Neural cell (in vitro differentiated cells): ENCODE measurements at regions not wholly inside any gene's neighbourhood (a gene's known extent, or its start where the extent isn't known, plus 50 kb on each side); places are given as distances from the start of the nearest gene placed in this dataset.

Experiments used
- H2AFZ ChIP-seq: fragments of 200-600, 300-800 bp; sonication (generic), shearing (Covaris generic); 2 replicates; pipeline ENCODE4 v1.6.0; 2014; ENCODE audit warnings: low read depth, mild to moderate bottlenecking, antibody characterized with exemption, low read length, moderate library complexity
- H3F3A ChIP-seq: fragments of 200-600 bp; shearing (Covaris generic); 2 replicates; pipeline ENCODE4 v1.6.1; 2016; ENCODE audit warnings: mild to moderate bottlenecking, moderate library complexity, mixed read lengths, antibody characterized with exemption, low read length; ENCODE audit not compliant: insufficient read depth, poor library complexity, severe bottlenecking
- H3K27ac ChIP-seq: fragments of 200-600, 300-800 bp; sonication (generic), shearing (Covaris generic); 2 replicates; pipeline ENCODE4 v1.5.1; 2014; ENCODE audit warnings: mild to moderate bottlenecking, low read length, moderate library complexity
- H3K27me3 ChIP-seq: fragments of 300-800, 200-600 bp; sonication (generic), shearing (Covaris generic); 2 replicates; pipeline ENCODE4 v1.6.0; 2014; ENCODE audit warnings: mild to moderate bottlenecking, low read depth, low read length, moderate library complexity; ENCODE audit not compliant: insufficient read depth
- H3K36me3 ChIP-seq: fragments of 300-800, 200-600 bp; sonication (generic), shearing (Covaris generic); 2 replicates; pipeline ENCODE4 v1.5.1; 2014; ENCODE audit warnings: mild to moderate bottlenecking, antibody characterized with exemption, low read length, moderate library complexity; ENCODE audit not compliant: insufficient read depth
- H3K4me2 ChIP-seq: fragments of 300-800, 200-600 bp; sonication (generic), shearing (Covaris generic); 2 replicates; pipeline ENCODE4 v1.6.0; 2014; ENCODE audit warnings: mild to moderate bottlenecking, low read length
- H3K4me3 ChIP-seq: fragments of 300-800, 200-600 bp; sonication (generic), shearing (Covaris generic); 2 replicates; pipeline ENCODE4 v1.5.1; 2014; ENCODE audit warnings: mild to moderate bottlenecking, low read length, moderate library complexity
- H3K79me2 ChIP-seq: fragments of 200-600 bp; shearing (Covaris generic); replicated peaks from 2 replicates; pipeline ENCODE4 v1.6.0; 2014; ENCODE audit warnings: mild to moderate bottlenecking, low read length, moderate library complexity; ENCODE audit not compliant: insufficient read depth
- H3K9ac ChIP-seq: fragments of 300-800, 200-600 bp; sonication (generic), shearing (Covaris generic); 2 replicates; pipeline ENCODE4 v1.6.1; 2016; ENCODE audit warnings: mild to moderate bottlenecking, low read length, mixed read lengths
- H3K9me2 ChIP-seq: fragments of 200-600 bp; shearing (Covaris generic); 2 replicates; pipeline ENCODE4 v1.6.1; 2016; ENCODE audit warnings: mild to moderate bottlenecking, low read length, mixed read lengths; ENCODE audit not compliant: insufficient read depth
- H3K9me3 ChIP-seq: fragments of 200-600, 300-800 bp; sonication (generic), shearing (Covaris generic); 2 replicates; pipeline ENCODE4 v1.6.1; 2016; ENCODE audit warnings: mild to moderate bottlenecking, mixed run types, low read length, moderate library complexity, mixed read lengths
- H4K20me1 ChIP-seq: fragments of 200-600 bp; shearing (Covaris generic); 2 replicates; pipeline ENCODE4 v1.6.1; 2016; ENCODE audit warnings: mild to moderate bottlenecking, mixed run types; ENCODE audit not compliant: insufficient read depth
- CTCF ChIP-seq: fragments of 450-650 bp; IDR thresholded peaks from 2 replicates; pipeline ENCODE4 v1.5.1; 2014; ENCODE audit warnings: antibody characterized with exemption, mild to moderate bottlenecking, moderate library complexity; ENCODE audit not compliant: poor library complexity, severe bottlenecking
- EP300 ChIP-seq: fragments of 450-650 bp; conservative IDR thresholded peaks from 2 replicates; pipeline ENCODE4 v1.6.1; 2014; ENCODE audit warnings: antibody characterized with exemption, mild to moderate bottlenecking, moderate library complexity; ENCODE audit not compliant: poor library complexity, severe bottlenecking
- EZH2 ChIP-seq: fragments of 200-600, 300-800 bp; shearing (Covaris generic), sonication (generic); IDR thresholded peaks from 2 replicates; pipeline ENCODE4 v1.6.1; 2014; ENCODE audit warnings: antibody characterized with exemption, low read length, borderline replicate concordance, mild to moderate bottlenecking; ENCODE audit not compliant: insufficient read depth, poor library complexity, severe bottlenecking
- MXI1 ChIP-seq: fragments of 450-650 bp; conservative IDR thresholded peaks from 2 replicates; pipeline ENCODE4 v1.6.1; 2014; ENCODE audit warnings: antibody characterized with exemption, mild to moderate bottlenecking; ENCODE audit not compliant: poor library complexity, severe bottlenecking
- POLR2AphosphoS5 ChIP-seq: IDR thresholded peaks from 2 replicates; pipeline ENCODE4 v1.6.1; 2012
- RAD21 ChIP-seq: fragments of 450-650 bp; conservative IDR thresholded peaks from 2 replicates; pipeline ENCODE4 v1.6.1; 2014; ENCODE audit warnings: antibody characterized with exemption, mild to moderate bottlenecking, moderate library complexity
- SMC3 ChIP-seq: fragments of 450-650 bp; conservative IDR thresholded peaks from 2 replicates; pipeline ENCODE4 v1.6.1; 2014; ENCODE audit warnings: antibody characterized with exemption, mild to moderate bottlenecking, moderate library complexity; ENCODE audit not compliant: poor library complexity
- TAF1 ChIP-seq: IDR thresholded peaks from 2 replicates; pipeline ENCODE4 v1.6.1; 2012; ENCODE audit warnings: low read depth
- TF ChIP-seq, protein P1 (sequence below): IDR thresholded peaks from 2 replicates; pipeline ENCODE4 v1.6.1; 2012; ENCODE audit warnings: borderline replicate concordance

- Histone ChIP-seq H3K79me2 (no peaks in the 10 kb centered on the region), H3K4me3 (no peak overlapping the region), H3F3A (no peaks in the 10 kb centered on the region), H3K9me2 (no peaks in the 10 kb centered on the region), H3K9me3 (no peaks in the 10 kb centered on the region), H3K36me3 (no peaks in the 10 kb centered on the region), H3K9ac (no peak overlapping the region), H3K27ac (no peak overlapping the region), H4K20me1 (no peaks in the 10 kb centered on the region), H3K4me2 (no peak overlapping the region), H2AFZ (no peak overlapping the region), H3K27me3 (no peaks in the 10 kb centered on the region)
- TF ChIP-seq RAD21, result no peak
- TF ChIP-seq, protein P1, sequence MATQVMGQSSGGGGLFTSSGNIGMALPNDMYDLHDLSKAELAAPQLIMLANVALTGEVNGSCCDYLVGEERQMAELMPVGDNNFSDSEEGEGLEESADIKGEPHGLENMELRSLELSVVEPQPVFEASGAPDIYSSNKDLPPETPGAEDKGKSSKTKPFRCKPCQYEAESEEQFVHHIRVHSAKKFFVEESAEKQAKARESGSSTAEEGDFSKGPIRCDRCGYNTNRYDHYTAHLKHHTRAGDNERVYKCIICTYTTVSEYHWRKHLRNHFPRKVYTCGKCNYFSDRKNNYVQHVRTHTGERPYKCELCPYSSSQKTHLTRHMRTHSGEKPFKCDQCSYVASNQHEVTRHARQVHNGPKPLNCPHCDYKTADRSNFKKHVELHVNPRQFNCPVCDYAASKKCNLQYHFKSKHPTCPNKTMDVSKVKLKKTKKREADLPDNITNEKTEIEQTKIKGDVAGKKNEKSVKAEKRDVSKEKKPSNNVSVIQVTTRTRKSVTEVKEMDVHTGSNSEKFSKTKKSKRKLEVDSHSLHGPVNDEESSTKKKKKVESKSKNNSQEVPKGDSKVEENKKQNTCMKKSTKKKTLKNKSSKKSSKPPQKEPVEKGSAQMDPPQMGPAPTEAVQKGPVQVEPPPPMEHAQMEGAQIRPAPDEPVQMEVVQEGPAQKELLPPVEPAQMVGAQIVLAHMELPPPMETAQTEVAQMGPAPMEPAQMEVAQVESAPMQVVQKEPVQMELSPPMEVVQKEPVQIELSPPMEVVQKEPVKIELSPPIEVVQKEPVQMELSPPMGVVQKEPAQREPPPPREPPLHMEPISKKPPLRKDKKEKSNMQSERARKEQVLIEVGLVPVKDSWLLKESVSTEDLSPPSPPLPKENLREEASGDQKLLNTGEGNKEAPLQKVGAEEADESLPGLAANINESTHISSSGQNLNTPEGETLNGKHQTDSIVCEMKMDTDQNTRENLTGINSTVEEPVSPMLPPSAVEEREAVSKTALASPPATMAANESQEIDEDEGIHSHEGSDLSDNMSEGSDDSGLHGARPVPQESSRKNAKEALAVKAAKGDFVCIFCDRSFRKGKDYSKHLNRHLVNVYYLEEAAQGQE, result no peak
- TF ChIP-seq TAF1, result no peak
- TF ChIP-seq MXI1, result no peak
- no peak for TF ChIP-seq EP300
- no peak for TF ChIP-seq CTCF
- no peak for TF ChIP-seq EZH2
- TF ChIP-seq POLR2AphosphoS5, result no peak
- TF ChIP-seq SMC3, result no peak
These were observed 275.3 kb downstream of the HIVEP2 start for GRCh38 chr6:142669471-142670351.

GRCh38 chr6:142671791-142672190 is 273.2 kb downstream of the HIVEP2 start:
- Histone ChIP-seq H3K27ac (no peak overlapping the region), H3K27me3 (no peaks in the 10 kb centered on the region), H3K4me2 (no peak overlapping the region), H3K9me3 (no peaks in the 10 kb centered on the region), H3K9me2 (no peaks in the 10 kb centered on the region), H4K20me1 (no peaks in the 10 kb centered on the region), H3K4me3 (no peak overlapping the region), H3F3A (no peaks in the 10 kb centered on the region), H3K36me3 (no peaks in the 10 kb centered on the region), H2AFZ (no peak overlapping the region), H3K79me2 (no peaks in the 10 kb centered on the region), H3K9ac (no peak overlapping the region)
- no peak for TF ChIP-seq EP300
